ENCODE measurements at regions not wholly inside any gene's neighbourhood (a gene's known extent, or its start where the extent isn't known, plus 50 kb on each side); places are given as distances from the start of the nearest gene placed in this dataset.

DNA sequence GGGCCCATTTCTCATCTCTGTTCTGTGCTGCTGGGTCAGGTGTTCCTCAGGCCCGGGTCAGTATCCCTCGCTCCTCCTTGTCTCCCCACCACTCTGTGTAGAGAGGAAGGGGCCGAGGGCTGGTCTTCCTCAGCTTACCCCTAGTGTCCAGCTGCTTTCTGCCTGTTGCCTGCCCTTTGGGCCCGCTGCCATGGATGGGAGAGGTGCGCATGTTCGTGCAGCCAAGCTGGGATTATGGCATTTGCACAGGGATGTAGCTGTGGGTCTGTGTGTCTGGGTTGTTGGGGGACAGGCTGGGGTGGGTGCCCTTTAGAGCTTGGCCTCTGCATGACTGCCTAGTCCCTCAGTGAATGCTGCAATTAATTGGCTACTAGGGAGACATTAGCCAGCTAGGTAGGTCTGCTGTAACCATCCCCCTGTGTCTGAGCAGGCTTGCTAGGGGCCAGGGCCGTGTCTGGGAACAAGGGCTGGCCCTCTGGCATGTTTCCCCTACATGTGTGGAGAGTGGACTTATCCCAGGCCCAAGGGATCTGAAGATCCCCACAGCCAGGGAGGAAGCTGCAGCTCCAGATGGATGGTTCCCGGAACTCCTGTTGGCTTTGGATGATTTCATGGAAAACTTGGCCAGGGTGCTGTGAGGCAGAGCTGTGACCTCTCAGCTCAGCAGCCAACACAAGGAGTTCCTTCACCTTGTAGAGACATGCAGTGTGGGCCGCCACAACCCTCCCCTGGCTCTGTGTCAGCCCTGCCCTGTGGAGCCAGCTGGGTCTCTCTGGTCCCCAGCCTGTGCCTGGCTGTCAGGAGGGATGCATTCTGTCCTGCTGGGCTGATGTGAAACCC is 161.9 kb downstream of the MACROH2A1 start:
- peak; percentile 46 for DNase-seq
- ATAC-seq = peak; percentile 41
- intact Hi-C loops (cut with micrococcal nuclease) = no loop called here

DNA sequence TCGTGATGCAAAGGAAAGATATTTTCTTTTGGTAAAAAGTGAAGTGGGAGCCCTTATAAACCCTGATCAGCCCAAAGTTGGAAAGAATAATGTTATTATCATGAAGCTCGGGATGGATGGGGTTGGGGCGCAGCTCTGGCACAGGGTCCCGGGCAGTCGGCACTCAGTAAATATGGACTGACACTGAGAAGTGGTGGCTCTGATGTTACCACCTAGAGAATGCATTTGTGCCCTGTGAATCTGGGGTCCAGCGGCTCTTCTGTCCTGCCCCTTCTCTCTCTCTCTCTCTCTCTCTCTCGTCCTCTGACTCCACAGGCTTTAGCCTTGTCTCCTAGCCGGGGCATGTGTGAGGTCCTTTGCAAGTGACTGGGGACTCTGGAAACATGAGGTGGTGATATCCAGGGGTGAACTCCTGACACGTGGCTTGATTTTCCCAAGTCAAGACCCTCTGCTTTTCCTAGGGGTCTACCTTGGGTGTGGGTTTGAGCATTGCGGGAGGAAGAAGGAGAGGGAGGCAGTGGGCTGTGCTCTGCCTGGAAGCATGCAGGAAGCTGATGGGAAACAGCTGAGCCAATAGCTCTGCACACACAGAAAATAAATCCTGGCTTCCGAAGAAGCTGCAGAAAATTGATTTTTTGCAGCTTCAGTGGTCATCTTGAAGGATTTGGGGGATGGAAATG is 162.7 kb downstream of the MACROH2A1 start:
- intact Hi-C loops (cut with micrococcal nuclease) = no loop called here
- DNase-seq (no peak), ATAC-seq (no peak)

DNA sequence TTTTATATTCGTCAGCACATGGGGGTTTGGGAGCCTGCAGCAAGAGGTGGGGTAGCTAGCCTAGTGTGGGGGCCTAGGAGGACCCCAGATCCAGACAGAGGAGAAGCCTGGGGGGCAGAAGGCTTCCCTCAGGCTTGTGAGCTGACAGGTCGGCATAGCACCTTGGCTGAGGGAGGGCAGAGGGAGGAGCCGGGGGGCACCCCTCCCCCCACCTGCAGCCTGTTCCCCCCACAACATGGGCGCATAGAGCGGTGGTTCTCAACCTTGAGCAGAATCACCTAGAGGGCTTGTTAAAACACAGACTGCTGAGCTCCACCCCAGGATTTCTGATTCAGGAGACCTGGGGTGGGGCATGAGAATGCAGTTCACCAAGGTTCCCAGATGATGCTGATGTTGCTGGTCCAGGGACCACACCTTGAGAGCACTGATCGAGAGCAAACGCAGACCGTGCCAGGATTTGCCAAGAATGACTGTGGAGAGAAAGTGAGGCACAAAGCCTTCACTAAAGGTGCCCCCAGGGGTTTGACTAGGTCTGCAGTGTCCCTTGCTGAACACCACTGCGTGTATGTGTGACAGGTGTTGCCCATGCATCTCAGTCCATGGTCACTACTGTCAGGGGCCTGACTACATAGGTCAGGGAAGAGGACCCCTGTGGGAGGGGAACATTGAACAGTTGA is 163.3 kb downstream of the MACROH2A1 start:
- intact Hi-C loops (cut with micrococcal nuclease) = no loop called here
- DNase-seq = no peak
- ATAC-seq = no peak

DNA sequence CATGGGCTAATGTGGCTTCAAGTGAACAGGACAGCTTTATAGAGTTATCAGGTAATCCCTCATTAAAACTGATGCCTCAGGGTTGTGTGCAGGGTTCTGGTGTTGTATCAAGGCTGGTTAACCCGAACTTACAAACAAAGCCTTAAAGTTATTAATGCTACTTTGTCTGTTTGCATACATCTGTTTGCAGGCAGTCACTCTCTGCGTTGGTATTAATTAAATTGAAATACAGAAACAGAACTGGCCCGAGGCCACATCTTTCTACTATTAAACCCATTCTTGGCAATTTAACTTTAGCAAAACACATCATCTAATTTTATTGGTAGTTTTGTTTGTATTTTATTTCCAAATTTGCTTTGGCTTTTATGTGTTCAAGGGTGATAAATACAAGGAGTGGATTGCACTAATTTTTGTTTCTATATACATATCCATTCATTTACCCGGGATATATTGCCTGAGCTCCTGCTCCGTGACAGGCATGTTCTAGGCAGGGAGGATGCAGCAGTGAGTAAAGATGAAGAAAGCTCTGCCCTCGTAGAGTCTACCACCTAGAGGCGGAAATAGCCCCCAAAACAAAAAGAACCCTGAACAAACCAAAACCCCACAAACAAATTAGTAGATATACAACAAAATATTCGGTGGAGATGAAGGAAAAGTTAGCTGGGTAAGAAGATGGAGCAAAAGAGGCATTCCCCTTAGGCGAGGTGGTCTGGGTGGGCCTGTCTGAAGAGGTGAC is 164.2 kb downstream of the MACROH2A1 start:
- intact Hi-C loops (cut with micrococcal nuclease) = no loop called here
- no peak for DNase-seq
- ATAC-seq = no peak

DNA sequence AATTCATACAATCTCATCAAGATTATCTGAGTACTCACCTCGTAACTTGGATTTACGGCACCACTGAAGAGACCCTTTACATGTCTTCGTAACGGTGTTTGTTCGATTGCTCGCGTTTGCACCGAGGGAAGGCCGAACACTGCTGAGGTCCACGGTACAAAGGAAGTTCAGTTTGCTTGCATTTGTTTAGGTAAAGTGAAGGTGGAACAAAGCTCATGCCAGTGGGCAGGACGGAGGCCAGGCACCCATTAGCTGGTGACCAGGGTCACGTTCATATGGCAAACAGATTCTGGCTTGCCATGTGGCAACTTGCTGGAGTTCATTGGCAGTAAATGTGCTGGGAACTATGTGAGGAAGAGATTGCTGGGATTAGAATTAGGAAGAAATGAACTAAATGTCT is 164.8 kb downstream of the MACROH2A1 start:
- intact Hi-C loops (cut with micrococcal nuclease) = no loop called here
- no peak for ATAC-seq
- DNase-seq = no peak

DNA sequence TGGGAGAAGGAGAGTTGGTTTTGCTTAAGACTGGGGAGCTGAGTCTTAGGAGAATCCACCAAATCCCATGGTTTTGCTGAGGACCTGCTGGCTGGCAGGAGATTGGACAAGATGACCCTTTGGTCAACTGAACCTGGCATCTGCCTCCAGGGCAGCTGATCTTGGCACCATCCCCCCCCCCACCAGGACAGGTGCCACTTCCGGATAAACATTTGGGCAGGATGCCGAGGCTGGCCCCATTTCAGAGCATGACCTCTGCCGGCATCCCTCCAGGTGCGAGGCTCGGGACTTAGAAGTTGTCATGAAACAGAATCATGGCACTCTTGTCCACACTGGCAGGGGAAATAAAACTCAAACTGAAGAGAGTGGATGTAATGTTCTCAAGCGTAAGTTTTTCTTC is 165.6 kb downstream of the MACROH2A1 start:
- DNase-seq (no peak), ATAC-seq (no peak)
- intact Hi-C loops (cut with micrococcal nuclease) = no loop called here

DNA sequence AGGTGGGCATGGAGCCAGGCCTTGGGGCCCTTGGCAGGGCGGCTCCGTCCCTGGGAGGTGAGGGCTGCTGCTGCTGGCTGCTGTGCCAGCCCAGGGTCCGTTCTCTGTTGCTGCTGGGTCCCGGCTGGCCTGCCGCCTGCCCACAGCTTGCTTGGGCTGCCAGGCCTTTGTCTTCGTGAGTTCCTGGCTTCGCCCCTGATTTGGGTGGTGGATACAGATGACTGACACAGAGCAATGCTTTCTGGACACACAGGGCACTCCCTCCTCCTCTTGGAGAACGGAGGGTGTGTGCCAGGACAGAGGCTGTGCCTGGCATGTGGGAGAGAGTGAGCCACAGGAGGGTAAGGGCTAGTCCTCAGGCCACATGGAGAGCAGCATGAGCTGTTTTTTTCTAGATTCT is 166.1 kb downstream of the MACROH2A1 start:
- peak; percentile 79 for ATAC-seq
- DNase-seq = peak; percentile 49
- intact Hi-C loops (cut with micrococcal nuclease) = no loop called here

DNA sequence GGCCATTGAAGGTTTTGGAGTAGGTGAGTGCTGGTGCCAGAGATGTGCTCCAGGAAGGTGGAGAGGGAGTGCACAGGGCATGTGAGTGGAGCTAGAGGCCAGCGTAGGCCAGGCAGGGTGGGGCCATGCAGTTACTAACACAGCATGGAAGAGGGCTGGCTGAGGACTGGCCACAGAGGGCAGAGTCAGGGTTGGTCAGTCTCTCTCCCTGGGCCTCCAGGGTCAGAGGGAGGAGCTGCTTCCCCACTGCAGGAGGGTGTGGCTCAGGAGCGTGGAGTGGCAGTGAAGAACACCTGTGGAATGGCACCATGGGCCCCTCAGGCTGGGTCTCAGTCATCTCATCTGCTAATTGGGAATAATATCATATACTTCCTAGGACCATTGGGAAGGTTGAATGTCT is 167.7 kb downstream of the MACROH2A1 start:
- no peak for DNase-seq
- intact Hi-C loops (cut with micrococcal nuclease) = no loop called here
- ATAC-seq = no peak

DNA sequence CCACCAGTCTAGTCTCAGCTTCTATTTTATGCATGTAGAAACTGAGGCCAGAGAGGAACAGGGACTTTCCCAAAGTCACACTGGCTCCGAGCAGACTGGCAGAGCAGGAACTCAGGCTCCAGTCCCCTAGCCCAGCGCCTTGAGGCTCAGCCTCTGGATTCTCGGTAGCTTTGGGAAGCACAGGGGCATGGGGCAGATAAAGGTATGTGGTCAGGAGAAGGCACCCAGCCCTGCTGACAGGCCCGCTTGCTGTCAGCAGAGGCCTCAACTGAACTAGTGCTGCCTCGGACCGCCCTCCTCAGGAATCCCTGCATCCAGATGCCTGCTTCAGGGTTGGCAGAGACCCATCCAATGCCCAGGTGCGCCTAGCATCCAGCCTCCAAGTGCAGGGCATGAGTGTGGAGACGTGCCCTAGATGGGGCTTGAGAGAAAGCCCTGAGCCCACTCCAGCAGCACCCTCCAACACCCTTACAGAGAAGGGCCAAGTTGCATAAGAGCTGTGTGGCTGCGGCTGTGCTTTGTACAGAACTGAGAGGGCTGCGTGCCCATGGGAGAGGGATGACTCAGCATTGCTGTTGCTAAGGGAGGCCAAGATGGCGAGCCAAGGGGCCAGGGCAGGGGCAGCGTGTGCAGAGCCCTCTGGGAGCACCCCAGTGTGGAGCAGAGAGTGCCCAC is 168.6 kb downstream of the MACROH2A1 start:
- peak; percentile 73 for DNase-seq
- intact Hi-C loops (cut with micrococcal nuclease) = no loop called here
- ATAC-seq = peak; percentile 80

DNA sequence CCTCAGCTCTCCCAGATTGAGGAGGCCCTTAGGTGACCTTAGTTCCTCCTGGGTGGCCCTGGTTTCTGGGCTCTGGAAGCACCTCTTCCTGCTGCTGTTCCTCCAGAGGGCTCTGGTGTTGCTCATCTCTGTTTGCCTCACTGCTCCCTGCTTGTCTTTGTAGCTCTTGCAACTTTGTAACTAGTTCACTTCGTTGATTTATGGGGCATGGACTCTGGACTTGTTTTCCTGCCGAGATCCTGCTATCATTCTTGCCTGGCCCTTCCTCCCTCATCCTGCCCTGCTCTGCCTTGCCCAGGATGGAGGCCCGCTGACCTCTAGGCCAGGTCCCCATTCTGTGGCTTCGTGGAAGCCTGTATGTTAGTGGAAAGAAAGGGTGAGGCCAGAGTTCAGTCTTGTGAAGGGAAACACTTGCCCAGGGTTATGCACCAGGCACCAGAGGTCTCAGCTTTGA is 169.3 kb downstream of the MACROH2A1 start:
- intact Hi-C loops (cut with micrococcal nuclease) = no loop called here
- ATAC-seq (no peak), DNase-seq (no peak)

DNA sequence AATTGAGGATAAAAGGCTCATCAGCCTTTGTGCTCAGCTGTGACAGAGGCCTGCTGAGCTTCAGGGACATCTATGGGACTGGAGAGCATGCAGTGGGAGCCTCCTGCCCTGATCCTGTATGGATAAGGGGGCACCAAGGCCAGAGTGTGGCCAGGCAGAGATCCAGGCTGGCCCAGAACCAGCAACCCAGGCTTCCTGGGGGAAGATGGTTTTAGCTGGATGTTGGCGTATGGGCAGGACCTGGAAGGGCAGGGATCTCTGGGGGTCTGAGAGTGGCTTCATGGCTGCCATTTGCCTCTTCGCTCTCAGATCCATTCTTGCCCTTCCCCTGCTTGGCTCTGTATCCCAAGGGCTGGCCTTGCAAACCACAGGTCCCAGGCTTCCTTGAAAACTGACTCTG is 169.9 kb downstream of the MACROH2A1 start:
- intact Hi-C loops (cut with micrococcal nuclease) = no loop called here
- no peak for ATAC-seq
- no peak for DNase-seq

DNA sequence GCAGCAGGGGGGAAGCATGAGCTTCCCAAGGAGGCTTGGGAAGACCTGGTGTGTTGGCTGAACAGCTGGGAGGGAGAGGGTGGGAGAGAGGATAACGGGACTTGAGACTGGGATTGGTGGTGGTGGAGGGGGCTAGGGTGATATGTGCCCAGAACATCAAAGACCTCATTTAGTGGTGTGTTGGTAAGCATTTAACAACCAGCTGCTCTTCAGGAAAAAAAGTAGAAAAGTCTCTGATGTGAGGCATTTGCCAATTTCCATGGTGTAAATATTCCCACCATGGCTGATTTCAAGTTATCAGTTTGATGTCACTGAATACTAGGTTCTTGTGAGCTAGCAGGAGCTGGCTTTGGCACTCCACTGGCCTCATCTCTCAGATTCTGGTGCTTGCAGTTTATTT is 170.8 kb downstream of the MACROH2A1 start:
- no peak for DNase-seq
- intact Hi-C loops (cut with micrococcal nuclease) = no loop called here
- ATAC-seq = no peak

DNA sequence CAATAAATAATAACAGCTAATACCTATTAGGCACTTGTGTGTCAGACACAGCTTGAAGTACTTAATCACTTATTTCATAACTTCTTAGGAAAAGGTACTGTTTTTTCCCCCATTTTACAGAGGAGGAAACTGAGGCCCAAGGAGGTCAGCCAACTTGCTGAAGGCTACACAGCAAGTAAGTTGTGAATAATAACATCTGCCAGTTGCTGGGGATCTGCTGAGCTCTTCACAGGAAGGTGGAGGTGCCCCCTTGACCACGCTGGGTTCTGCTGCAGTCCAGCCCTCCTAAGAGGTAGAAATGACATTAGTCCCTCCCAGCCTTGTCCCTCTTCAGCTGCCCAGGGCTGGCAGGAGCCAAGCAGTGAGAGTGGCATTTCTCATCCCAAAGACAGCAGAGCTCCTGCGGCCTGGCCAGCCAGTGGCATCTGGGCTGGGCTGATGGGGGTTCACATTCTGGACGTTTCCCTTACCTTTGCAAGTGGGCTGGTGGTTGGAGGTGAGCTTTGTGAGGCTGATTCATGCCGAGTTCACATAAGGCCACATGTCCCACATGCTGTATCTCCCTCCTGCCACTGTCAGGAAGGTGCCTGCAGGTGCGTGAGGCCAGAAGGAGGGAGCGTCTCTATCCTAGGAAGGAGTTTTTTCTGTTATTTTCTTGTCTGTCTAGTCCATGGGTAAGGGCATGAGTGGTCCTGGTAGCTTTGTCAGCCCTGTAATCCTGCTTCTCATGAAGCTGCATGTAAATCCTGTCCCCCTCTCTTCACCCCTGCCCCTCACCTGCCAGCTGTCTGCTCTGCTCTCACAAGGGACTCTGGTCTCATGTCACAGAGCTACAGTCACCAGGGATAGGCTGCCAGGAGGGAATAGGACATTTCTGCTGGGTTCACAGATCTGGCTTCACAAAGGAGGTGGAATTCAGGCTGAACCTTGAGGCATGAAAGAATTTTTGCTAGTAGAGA is 171.7 kb downstream of the MACROH2A1 start:
- intact Hi-C loops (cut with micrococcal nuclease) = no loop called here
- no peak for DNase-seq
- no peak for ATAC-seq

DNA sequence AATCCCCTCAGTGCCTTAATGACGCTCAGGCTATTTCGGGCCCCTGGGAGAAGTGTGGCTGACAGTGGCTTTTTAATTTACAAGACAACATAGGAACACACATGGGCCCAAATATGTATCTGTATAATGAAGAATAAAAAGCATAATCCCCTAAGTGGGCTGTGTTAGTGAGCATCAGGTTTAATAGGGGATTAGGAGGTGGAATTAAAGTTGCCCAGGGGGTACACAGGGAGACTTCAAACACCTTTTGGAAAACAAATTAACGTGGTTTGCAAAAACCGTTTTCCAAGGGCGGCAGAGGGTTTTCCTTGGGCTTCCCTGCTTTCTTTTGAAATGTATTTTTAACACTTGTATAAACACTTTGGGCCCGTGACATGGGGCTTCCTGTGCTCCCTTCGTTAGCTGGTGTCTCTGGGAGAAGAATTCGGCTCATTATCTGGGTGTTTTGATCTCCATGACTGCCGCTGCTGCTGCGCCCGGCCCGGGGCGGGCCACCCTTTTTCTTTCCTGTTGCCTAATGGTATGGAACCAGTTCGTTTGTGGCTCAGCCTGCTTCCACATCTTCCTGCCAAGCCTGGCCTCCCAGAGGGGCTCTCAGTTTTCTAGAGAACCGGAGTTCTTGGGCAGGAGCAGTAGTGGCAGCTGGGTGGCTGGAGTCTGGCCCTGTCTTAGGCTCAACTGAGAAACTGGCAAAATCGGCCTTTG is 173.0 kb downstream of the MACROH2A1 start:
- intact Hi-C loops (cut with micrococcal nuclease) = no loop called here
- ATAC-seq = no peak
- DNase-seq = no peak

DNA sequence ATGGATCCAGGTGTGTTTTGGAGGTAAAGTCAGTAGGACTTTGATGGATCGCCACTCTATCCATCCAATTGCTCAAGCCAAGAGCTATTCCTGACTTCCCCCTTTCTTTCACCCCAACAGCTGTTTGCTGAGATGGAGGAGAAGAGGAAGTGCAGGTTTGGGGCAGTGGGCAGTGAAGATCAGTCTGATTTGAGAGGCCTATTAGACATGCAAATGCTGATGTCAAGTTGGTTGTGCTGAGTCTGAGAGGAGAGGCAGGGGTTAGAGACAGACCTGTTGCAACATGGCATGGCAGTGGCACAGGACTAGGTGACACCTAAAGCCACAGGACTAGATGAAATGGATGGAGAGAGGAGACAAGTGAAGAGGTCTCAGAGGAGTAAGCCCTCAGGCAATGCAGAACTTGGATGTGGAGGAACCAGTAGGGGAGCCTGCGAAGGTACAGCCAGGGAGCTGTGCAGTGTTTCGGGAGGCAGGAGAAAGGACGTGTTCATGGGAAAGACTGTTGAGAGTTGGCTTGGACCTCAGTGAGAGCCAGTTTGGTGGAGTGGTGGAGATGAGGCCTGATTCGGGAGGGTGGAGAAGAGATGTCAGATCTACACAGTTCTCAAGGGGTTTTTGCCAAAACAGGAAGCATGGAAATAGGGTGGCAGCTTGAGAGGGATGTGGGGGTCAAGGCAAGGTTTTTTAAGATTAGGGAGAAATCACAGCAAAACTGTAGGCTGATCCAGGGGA is 175.0 kb downstream of the MACROH2A1 start:
- ATAC-seq (no peak), DNase-seq (no peak)
- intact Hi-C loops (cut with micrococcal nuclease) = no loop called here

DNA sequence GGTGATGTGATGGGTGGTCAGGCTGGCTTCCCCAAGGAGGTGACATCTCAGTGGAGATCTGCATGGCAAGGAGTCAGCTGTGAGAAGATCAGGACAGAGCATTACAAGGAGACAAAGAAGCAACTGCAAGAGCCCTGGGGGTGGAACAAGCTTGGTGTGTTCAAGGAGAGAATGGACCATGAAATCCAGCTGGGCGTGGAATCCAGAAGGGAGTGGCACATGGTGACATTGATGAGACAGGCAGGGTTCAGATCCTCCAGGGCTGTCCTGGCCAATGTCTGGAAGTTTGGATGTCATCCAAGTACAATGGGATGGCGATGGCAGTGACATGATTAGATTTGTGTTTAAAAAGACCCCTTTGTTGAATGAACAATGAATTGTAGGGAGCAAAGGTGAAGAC is 175.6 kb downstream of the MACROH2A1 start:
- ATAC-seq = no peak
- intact Hi-C loops (cut with micrococcal nuclease) = no loop called here
- no peak for DNase-seq

DNA sequence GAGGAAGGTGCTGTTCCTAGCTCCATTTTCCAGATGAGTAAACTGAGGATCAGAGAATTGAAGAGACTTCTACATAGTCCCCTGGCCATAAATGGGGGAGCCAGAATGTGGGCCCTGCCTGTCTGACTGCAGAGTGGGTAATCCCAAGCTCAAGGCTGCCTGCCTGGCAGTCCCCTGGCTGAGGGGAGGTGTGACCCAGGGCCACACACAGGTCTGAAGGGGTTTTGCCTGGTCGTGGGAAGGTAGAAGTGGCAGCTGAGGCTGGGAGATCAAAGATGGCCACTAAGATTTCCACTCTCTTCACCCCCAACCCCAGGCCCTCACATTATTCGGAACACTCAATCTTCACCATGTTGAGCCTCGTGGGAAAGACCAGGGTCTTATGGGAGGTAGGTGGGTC is 176.3 kb downstream of the MACROH2A1 start:
- DNase-seq = no peak
- intact Hi-C loops (cut with micrococcal nuclease) = no loop called here
- no peak for ATAC-seq

Data from left ventricle myocardium superior (tissue), 1 donor.